Colonic mucosa (tissue), 4 donors: ENCODE measurements at regions not wholly inside any gene's neighbourhood (a gene's known extent, or its start where the extent isn't known, plus 50 kb on each side); places are given as distances from the start of the nearest gene placed in this dataset.
"Not testable (repeated sequence)": the region's sequence is repeated elsewhere in the genome, so short reads cannot be mapped to it uniquely, and the experiment has no call there.

ENCODE experiments used
- DNase-seq: peaks from one replicate; pipeline ENCODE4 v3.0.0-alpha.2; 2020
- H3K27ac ChIP-seq: fragments of 200-600 bp; one replicate; pipeline ENCODE4 v1.8.0; 2021
- H3K27me3 ChIP-seq: fragments of 200-600 bp; one replicate; pipeline ENCODE4 v1.8.0; 2021
- H3K36me3 ChIP-seq: fragments of 200-600 bp; one replicate; pipeline ENCODE4 v1.8.0; 2021
- H3K4me1 ChIP-seq: fragments of 200-600 bp; one replicate; pipeline ENCODE4 v1.8.0; 2021; ENCODE audit warnings: mild to moderate bottlenecking
- H3K4me3 ChIP-seq: fragments of 200-600 bp; one replicate; pipeline ENCODE4 v1.8.0; 2021
- H3K9ac ChIP-seq, 2 donors: one replicate each; pipeline ENCODE4 v1.7.0; 2013; ENCODE audit warnings: control low read depth in 2 of 2, low read depth in 2 of 2, low read length in 2 of 2
- H3K9me3 ChIP-seq: fragments of 200-600 bp; one replicate; pipeline ENCODE4 v1.8.0; 2021
- CTCF ChIP-seq: fragments of 200-600 bp; IDR thresholded peaks from one replicate; pipeline ENCODE4 v1.8.0; 2022; ENCODE audit warnings: antibody characterized with exemption, mild to moderate bottlenecking
- intact Hi-C: fragments of 100-400 bp; cut with DNase I; formaldehyde crosslinking; loops from one replicate; pipeline ENCODE4 v1.14.1; 2022
- donor health status: healthy.
- donor health status: DM: no; HTN: no; CAD: no.
- donor health status: DM: no; HTN: no; CAD: no.

DNA sequence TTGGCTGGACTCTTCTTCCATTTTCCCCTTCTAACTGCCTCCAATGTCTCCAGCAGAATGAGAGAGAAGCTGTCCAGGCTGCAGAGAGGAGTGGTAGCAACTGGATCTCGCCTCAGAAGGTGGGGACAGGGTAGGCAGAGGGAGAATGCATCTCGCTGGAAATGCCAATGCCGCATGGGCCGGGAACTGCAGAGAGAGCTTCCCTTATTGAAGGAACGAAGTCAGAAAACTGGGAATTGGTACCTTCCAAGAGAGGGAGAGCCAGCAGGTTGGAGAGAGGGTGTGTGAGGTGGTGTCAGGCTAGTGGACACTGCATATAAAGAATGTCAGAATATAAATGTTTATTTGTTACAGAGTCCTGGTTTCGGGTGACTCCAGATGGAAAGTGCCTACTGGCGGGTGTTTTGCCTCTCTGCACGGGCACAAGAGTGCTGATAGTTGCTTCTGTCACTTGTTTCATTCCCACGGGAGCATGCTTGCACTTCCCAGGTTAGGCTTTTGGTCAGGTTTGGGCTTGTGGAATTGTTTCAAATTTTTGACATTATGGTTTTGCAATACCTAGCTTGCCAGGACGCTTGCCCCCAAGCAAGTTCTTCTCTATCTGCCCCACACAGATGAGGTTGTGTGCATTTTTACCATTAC lies 156.8 kb upstream of the STS start:
- TF ChIP-seq CTCF, result no peak
- H3K27ac ChIP-seq, result no peak overlapping the region
- no peaks in the 10 kb centered on the region for H3K9me3 ChIP-seq
- no peaks in the 10 kb centered on the region for H3K27me3 ChIP-seq
- H3K9ac ChIP-seq, result no peak overlapping the region
- intact Hi-C loops, result no loop called here
- no peaks in the 10 kb centered on the region for H3K4me1 ChIP-seq
- no peaks in the 10 kb centered on the region for H3K36me3 ChIP-seq
- no peak overlapping the region for H3K4me3 ChIP-seq
- DNase-seq, result no peak

DNA sequence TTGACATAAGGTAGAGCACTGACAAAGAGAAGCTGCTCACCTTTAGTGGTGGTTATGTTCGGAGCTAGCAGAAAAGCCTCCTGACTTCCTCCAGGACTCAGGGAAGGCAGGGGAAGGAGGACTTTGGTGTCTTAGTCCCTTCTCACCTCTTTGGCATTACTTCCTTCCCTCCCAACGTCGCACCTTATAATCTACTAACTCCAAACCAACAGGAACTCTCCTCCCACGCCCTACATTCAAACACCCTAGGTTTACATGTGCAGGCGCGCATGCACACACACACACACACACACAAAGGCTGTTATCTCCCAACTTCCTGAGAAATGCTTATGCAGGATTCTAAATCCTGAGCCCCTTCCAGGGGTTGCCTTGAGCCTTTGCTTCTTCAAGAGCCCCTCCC lies 157.7 kb upstream of the STS start:
- Histone ChIP-seq H3K27me3 (no peaks in the 10 kb centered on the region), H3K9me3 (no peaks in the 10 kb centered on the region), H3K27ac (no peak overlapping the region), H3K4me1 (no peaks in the 10 kb centered on the region), H3K4me3 (no peak overlapping the region), H3K9ac (no peak overlapping the region), H3K36me3 (no peaks in the 10 kb centered on the region)
- intact Hi-C loops, result no loop called here
- no peak for DNase-seq
- TF ChIP-seq CTCF, result no peak

GRCh38 chrX:6988694-6989093 lies 158.8 kb upstream of the STS start:
- H3K9ac ChIP-seq, H3K27me3 ChIP-seq, DNase-seq, H3K36me3 ChIP-seq, H3K4me1 ChIP-seq, H3K4me3 ChIP-seq, H3K9me3 ChIP-seq, intact Hi-C loops, H3K27ac ChIP-seq: not testable (repeated sequence)

DNA sequence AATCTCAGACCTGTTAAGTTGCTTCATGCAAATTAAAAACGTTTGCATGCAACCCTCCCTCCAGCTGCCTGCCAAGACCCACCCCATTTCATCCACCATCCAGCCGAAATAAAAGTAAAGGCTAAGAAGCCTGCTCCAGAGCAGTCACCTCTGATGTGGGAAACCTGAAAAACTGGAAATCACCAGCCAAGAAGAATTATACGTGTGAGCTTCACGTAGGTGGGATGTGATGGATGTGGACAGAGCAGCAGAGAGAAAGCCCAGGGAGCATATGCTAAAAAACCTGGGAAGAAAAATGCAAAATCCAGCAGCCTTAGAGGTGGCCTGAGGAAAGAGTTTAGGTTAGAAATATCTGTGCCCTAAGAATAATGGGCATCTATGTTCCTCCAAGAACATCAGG lies 160.6 kb upstream of the STS start:
- Histone ChIP-seq H3K27me3 (no peaks in the 10 kb centered on the region), H3K4me3 (no peak overlapping the region), H3K9me3 (no peaks in the 10 kb centered on the region), H3K36me3 (no peaks in the 10 kb centered on the region), H3K9ac (no peak overlapping the region), H3K27ac (no peak overlapping the region), H3K4me1 (no peaks in the 10 kb centered on the region)
- DNase-seq, result no peak
- intact Hi-C loops, result no loop called here
- no peak for TF ChIP-seq CTCF

GRCh38 chrX:6985537-6985936 lies 162.0 kb upstream of the STS start:
- Histone ChIP-seq H3K36me3 (no peaks in the 10 kb centered on the region), H3K9ac (no peak overlapping the region), H3K4me3 (no peak overlapping the region), H3K4me1 (no peaks in the 10 kb centered on the region), H3K9me3 (no peaks in the 10 kb centered on the region), H3K27ac (no peak overlapping the region), H3K27me3 (no peaks in the 10 kb centered on the region)
- DNase-seq, result no peak
- no peak for TF ChIP-seq CTCF
- intact Hi-C loops, result no loop called here

GRCh38 chrX:6983207-6983955 lies 164.1 kb upstream of the STS start:
- Histone ChIP-seq H3K9ac (no peak overlapping the region), H3K27ac (no peak overlapping the region), H3K4me1 (no peaks in the 10 kb centered on the region), H3K27me3 (no peaks in the 10 kb centered on the region), H3K4me3 (no peak overlapping the region), H3K9me3 (no peaks in the 10 kb centered on the region), H3K36me3 (no peaks in the 10 kb centered on the region)
- intact Hi-C loops, result no loop called here
- no peak for DNase-seq
- no peak for TF ChIP-seq CTCF
